VCaP (cell line): ENCODE measurements at regions not wholly inside any gene's neighbourhood (a gene's known extent, or its start where the extent isn't known, plus 50 kb on each side); places are given as distances from the start of the nearest gene placed in this dataset.

Source experiments
- H3K27ac ChIP-seq: fragments of 450-650 bp; 2 replicates; pipeline ENCODE4 v1.5.1; 2017
- CTCF ChIP-seq: fragments of 450-650 bp; conservative IDR thresholded peaks from 2 replicates; pipeline ENCODE4 v1.5.1; 2017; ENCODE audit warnings: mild to moderate bottlenecking, moderate library complexity

- TF ChIP-seq CTCF: no peak
- H3K27ac ChIP-seq: no peak overlapping the region
Measured at GRCh38 chr7:119756687-119757086, 516.3 kb upstream of the KCND2 start.

GRCh38 chr7:119758254-119758653, 514.7 kb upstream of the KCND2 start:
- TF ChIP-seq CTCF: no peak
- H3K27ac ChIP-seq: no peak overlapping the region

GRCh38 chr7:119761776-119762175, 511.2 kb upstream of the KCND2 start:
- TF ChIP-seq CTCF: no peak
- H3K27ac ChIP-seq: no peak overlapping the region

- TF ChIP-seq CTCF: no peak
- H3K27ac ChIP-seq: no peak overlapping the region
Measured at GRCh38 chr7:119782286-119782685, 490.7 kb upstream of the KCND2 start.

GRCh38 chr7:119783799-119784198, 489.2 kb upstream of the KCND2 start:
- no peak for TF ChIP-seq CTCF
- no peak overlapping the region for H3K27ac ChIP-seq

GRCh38 chr7:119802147-119802546, 470.8 kb upstream of the KCND2 start:
- no peak overlapping the region for H3K27ac ChIP-seq
- TF ChIP-seq CTCF: no peak

- no peak overlapping the region for H3K27ac ChIP-seq
- no peak for TF ChIP-seq CTCF
Measured at GRCh38 chr7:119825091-119825655, 447.8 kb upstream of the KCND2 start.
